ENCODE measurements at regions not wholly inside any gene's neighbourhood (a gene's known extent, or its start where the extent isn't known, plus 50 kb on each side); places are given as distances from the start of the nearest gene placed in this dataset.

- TF ChIP-seq CREB5 (CRISPR knock-in tag; IDR thresholded peaks at IDR 0.05; ENCODE audit: low read depth) (no peak), BACH2 (CRISPR knock-in tag; IDR thresholded peaks at IDR 0.05; ENCODE audit: borderline replicate concordance) (no peak), ESRRG (CRISPR knock-in tag; IDR thresholded peaks at IDR 0.05) (no peak), ISL1 (CRISPR knock-in tag; IDR thresholded peaks at IDR 0.05) (no peak)
Measured at GRCh38 chr3:67765575-67765974, 111.2 kb upstream of the SUCLG2 start (continued).

GRCh38 chr3:67745296-67745695, 90.9 kb upstream of the SUCLG2 start:
- ATAC-seq = no peak

GRCh38 chr3:67744699-67745098, 90.3 kb upstream of the SUCLG2 start:
- ATAC-seq = no peak
- no peak for TF ChIP-seq ZNF8 (CRISPR knock-in tag; IDR thresholded peaks at IDR 0.05)

More at GRCh38 chr3:67745296-67745695, 90.9 kb upstream of the SUCLG2 start:
- TF ChIP-seq ZNF70 (CRISPR knock-in tag; IDR thresholded peaks at IDR 0.05) (no peak), CREB5 (CRISPR knock-in tag; IDR thresholded peaks at IDR 0.05; ENCODE audit: low read depth) (no peak), CSRNP3 (CRISPR knock-in tag; IDR thresholded peaks at IDR 0.05) (no peak), TOX (CRISPR knock-in tag; IDR thresholded peaks at IDR 0.05; ENCODE audit: borderline replicate concordance) (no peak), RARB (CRISPR knock-in tag; IDR thresholded peaks at IDR 0.05) (no peak), TCF4 (CRISPR knock-in tag; IDR thresholded peaks at IDR 0.05; ENCODE audit: borderline replicate concordance) (no peak), ISL1 (CRISPR knock-in tag; IDR thresholded peaks at IDR 0.05) (no peak), POU6F1 (CRISPR knock-in tag; IDR thresholded peaks at IDR 0.05; ENCODE audit: borderline replicate concordance, low read depth) (no peak), ZNF565 (CRISPR knock-in tag; conservative IDR thresholded peaks at IDR 0.05; ENCODE audit: low read depth) (no peak), GLIS3 (CRISPR knock-in tag; IDR thresholded peaks at IDR 0.05) (no peak), OSR1 (CRISPR knock-in tag; IDR thresholded peaks at IDR 0.05) (no peak), CSDC2 (CRISPR knock-in tag; IDR thresholded peaks at IDR 0.05) (no peak)

- no peak for TF ChIP-seq CREB5 (CRISPR knock-in tag; IDR thresholded peaks at IDR 0.05; ENCODE audit: low read depth)
- TF ChIP-seq TOX (CRISPR knock-in tag; IDR thresholded peaks at IDR 0.05; ENCODE audit: borderline replicate concordance) = no peak
- no peak for TF ChIP-seq PPARA (CRISPR knock-in tag; IDR thresholded peaks at IDR 0.05; ENCODE audit: borderline replicate concordance)
- TF ChIP-seq TSHZ2 (CRISPR knock-in tag; IDR thresholded peaks at IDR 0.05) = no peak
- no peak for TF ChIP-seq ZFP30 (CRISPR knock-in tag; IDR thresholded peaks at IDR 0.05)
- no peak for TF ChIP-seq CSRNP3 (CRISPR knock-in tag; IDR thresholded peaks at IDR 0.05)
- TF ChIP-seq POU6F1 (CRISPR knock-in tag; IDR thresholded peaks at IDR 0.05; ENCODE audit: borderline replicate concordance, low read depth) = no peak
- TF ChIP-seq OSR1 (CRISPR knock-in tag; IDR thresholded peaks at IDR 0.05) = no peak
- no peak for TF ChIP-seq ISL1 (CRISPR knock-in tag; IDR thresholded peaks at IDR 0.05)
- TF ChIP-seq PATZ1 (CRISPR knock-in tag; IDR thresholded peaks at IDR 0.05; ENCODE audit: borderline replicate concordance) = no peak
- no peak for TF ChIP-seq ZNF565 (CRISPR knock-in tag; conservative IDR thresholded peaks at IDR 0.05; ENCODE audit: low read depth)
- TF ChIP-seq SNAI2 (CRISPR knock-in tag; IDR thresholded peaks at IDR 0.05) = no peak
- TF ChIP-seq ARNTL (CRISPR knock-in tag; IDR thresholded peaks at IDR 0.05; ENCODE audit: borderline replicate concordance, low read depth) = no peak
- ATAC-seq = no peak
Measured at GRCh38 chr3:67739851-67740250, 85.4 kb upstream of the SUCLG2 start.

Measured in SK-N-SH treated with all-trans-retinoic acid at 6 μM for 48 hours (cell line).